DND-41 (cell line): ENCODE measurements at regions not wholly inside any gene's neighbourhood (a gene's known extent, or its start where the extent isn't known, plus 50 kb on each side); places are given as distances from the start of the nearest gene placed in this dataset.

Experiments
- ATAC-seq: fragments of 200-7000 bp; cut with Tn5 transposase; 3 replicates; pipeline ENCODE4 v1.9.1; 2021; ENCODE audit warnings: low read depth; ENCODE audit not compliant: insufficient read depth
- DNase-seq: peaks from one replicate; pipeline ENCODE4 v3.0.0-alpha.2; 2020
- H2AFZ ChIP-seq: 2 replicates; pipeline ENCODE4 v1.6.0; 2012; ENCODE audit warnings: low read depth, low read length
- H3K27ac ChIP-seq: 2 replicates; pipeline ENCODE4 v1.5.1; 2012; ENCODE audit warnings: low read length, inconsistent platforms
- H3K27me3 ChIP-seq: fragments of 200-600 bp; sonication (generic); 2 replicates; pipeline ENCODE4 v1.6.0; 2012; ENCODE audit warnings: low read length, mild to moderate bottlenecking, inconsistent platforms; ENCODE audit not compliant: insufficient read depth, poor library complexity
- H3K36me3 ChIP-seq: 2 replicates; pipeline ENCODE4 v1.5.1; 2012; ENCODE audit warnings: low read length, inconsistent platforms; ENCODE audit not compliant: insufficient read depth
- H3K4me1 ChIP-seq: 2 replicates; pipeline ENCODE4 v1.5.1; 2012; ENCODE audit warnings: mild to moderate bottlenecking, low read length; ENCODE audit not compliant: insufficient read depth
- H3K4me2 ChIP-seq: 2 replicates; pipeline ENCODE4 v1.6.0; 2012; ENCODE audit warnings: mild to moderate bottlenecking, moderate library complexity, low read length, inconsistent platforms; ENCODE audit not compliant: insufficient read depth
- H3K4me3 ChIP-seq, 2 experiments: fragments of 200-600 bp in 1 of 2; shearing (Covaris generic) in 1 of 2; 2 replicates each; pipeline ENCODE4 v1.5.1; 2012 to 2016; ENCODE audit warnings: inconsistent platforms in 2 of 2, low read length in 2 of 2, mild to moderate bottlenecking in 2 of 2, low read depth in 1 of 2, moderate library complexity in 1 of 2
- H3K79me2 ChIP-seq: 2 replicates; pipeline ENCODE4 v1.6.0; 2012; ENCODE audit warnings: low read length, inconsistent platforms; ENCODE audit not compliant: insufficient read depth
- H3K9ac ChIP-seq: 2 replicates; pipeline ENCODE4 v1.6.0; 2012; ENCODE audit warnings: low read depth, mild to moderate bottlenecking, inconsistent platforms, low read length, moderate library complexity
- H3K9me3 ChIP-seq: 2 replicates; pipeline ENCODE4 v1.5.1; 2012; ENCODE audit warnings: low read length, moderate library complexity, mild to moderate bottlenecking, inconsistent platforms; ENCODE audit not compliant: insufficient read depth, severe bottlenecking
- H4K20me1 ChIP-seq: 2 replicates; pipeline ENCODE4 v1.6.0; 2012; ENCODE audit warnings: low read length; ENCODE audit not compliant: insufficient read depth
- EZH2 ChIP-seq: IDR thresholded peaks from 3 replicates; pipeline ENCODE4 v1.6.1; 2012; ENCODE audit warnings: borderline replicate concordance, low read depth, mild to moderate bottlenecking, moderate library complexity, low read length, inconsistent platforms; ENCODE audit not compliant: severe bottlenecking
- TF ChIP-seq, protein P1 (sequence below): IDR thresholded peaks from 2 replicates; pipeline ENCODE4 v1.5.1; 2012; ENCODE audit warnings: borderline replicate concordance, low read length, moderate library complexity, mild to moderate bottlenecking; ENCODE audit not compliant: poor library complexity, severe bottlenecking; ENCODE audit errors: extremely low read depth

DNA sequence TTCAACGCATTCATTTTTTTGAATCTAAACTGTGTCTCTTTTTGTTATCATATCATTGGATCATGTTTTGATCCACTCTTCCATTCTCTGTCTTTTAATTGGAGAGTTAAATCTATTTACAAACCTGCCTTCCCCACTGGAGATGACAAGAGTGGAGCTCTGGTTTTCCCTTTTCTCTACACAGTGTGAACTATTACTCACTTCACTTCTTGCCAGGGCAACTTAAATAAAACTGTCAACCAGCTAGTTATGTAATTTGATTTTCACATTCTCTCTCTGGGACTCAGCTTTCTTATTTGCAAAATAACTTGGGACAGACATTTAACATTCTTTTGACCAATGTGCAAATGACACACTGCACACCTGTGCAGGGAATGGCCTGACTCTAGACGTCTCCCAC lies 230.8 kb upstream of the CST7 start:
- Histone ChIP-seq H3K9ac (no peak overlapping the region), H4K20me1 (no peaks in the 10 kb centered on the region), H3K27me3 (no peaks in the 10 kb centered on the region), H3K4me1 (no peaks in the 10 kb centered on the region), H3K4me2 (no peak overlapping the region), H3K27ac (no peak overlapping the region), H3K36me3 (no peaks in the 10 kb centered on the region), H2AFZ (no peak overlapping the region), H3K79me2 (no peaks in the 10 kb centered on the region), H3K4me3 (no peak overlapping the region), H3K9me3 (peaks cover 4% of the 10 kb centered on the region)
- no peak for TF ChIP-seq EZH2
- TF ChIP-seq, protein P1, sequence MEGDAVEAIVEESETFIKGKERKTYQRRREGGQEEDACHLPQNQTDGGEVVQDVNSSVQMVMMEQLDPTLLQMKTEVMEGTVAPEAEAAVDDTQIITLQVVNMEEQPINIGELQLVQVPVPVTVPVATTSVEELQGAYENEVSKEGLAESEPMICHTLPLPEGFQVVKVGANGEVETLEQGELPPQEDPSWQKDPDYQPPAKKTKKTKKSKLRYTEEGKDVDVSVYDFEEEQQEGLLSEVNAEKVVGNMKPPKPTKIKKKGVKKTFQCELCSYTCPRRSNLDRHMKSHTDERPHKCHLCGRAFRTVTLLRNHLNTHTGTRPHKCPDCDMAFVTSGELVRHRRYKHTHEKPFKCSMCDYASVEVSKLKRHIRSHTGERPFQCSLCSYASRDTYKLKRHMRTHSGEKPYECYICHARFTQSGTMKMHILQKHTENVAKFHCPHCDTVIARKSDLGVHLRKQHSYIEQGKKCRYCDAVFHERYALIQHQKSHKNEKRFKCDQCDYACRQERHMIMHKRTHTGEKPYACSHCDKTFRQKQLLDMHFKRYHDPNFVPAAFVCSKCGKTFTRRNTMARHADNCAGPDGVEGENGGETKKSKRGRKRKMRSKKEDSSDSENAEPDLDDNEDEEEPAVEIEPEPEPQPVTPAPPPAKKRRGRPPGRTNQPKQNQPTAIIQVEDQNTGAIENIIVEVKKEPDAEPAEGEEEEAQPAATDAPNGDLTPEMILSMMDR = no peak
- ATAC-seq = no peak
- no peak for DNase-seq

GRCh38 chr20:24718696-24719095 lies 230.4 kb upstream of the CST7 start:
- Histone ChIP-seq H3K27me3 (no peaks in the 10 kb centered on the region), H3K4me1 (no peaks in the 10 kb centered on the region), H3K79me2 (no peaks in the 10 kb centered on the region), H3K27ac (no peak overlapping the region), H3K4me3 (no peak overlapping the region), H3K4me2 (no peak overlapping the region), H3K9me3 (peaks cover 4% of the 10 kb centered on the region), H3K9ac (no peak overlapping the region), H3K36me3 (no peaks in the 10 kb centered on the region), H4K20me1 (no peaks in the 10 kb centered on the region), H2AFZ (no peak overlapping the region)
- ATAC-seq (no peak), DNase-seq (peak; percentile 4)
- no peak for TF ChIP-seq EZH2
- TF ChIP-seq, protein P1 = no peak

DNA sequence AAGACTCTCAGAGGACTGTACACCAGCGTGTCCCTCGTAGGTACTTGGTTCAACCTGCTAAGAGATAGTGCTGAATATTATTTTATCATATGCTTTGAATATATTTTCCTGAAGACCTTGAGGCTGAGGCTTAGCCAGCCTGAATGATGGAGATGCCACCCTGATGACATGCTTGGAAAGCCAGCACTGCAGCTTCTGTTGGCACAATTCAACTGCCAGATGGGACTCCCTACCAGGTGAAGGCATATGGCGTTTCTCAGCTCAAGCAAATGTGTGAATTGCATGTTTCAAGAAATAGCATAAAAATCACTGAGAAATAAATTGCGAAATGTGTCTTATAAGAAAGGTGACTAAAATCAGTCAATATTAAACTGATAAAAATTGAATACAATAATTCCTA lies 228.1 kb upstream of the CST7 start:
- no peaks in the 10 kb centered on the region for H3K27me3 ChIP-seq
- no peak for DNase-seq
- H3K4me3 ChIP-seq = no peak overlapping the region
- H3K9me3 ChIP-seq = no peaks in the 10 kb centered on the region
- H3K4me2 ChIP-seq = no peak overlapping the region
- H3K79me2 ChIP-seq = no peaks in the 10 kb centered on the region
- TF ChIP-seq, protein P1 = no peak
- no peak for TF ChIP-seq EZH2
- no peak overlapping the region for H2AFZ ChIP-seq
- no peaks in the 10 kb centered on the region for H3K36me3 ChIP-seq
- ATAC-seq = no peak
- H3K27ac ChIP-seq = no peak overlapping the region
- no peaks in the 10 kb centered on the region for H3K4me1 ChIP-seq
- no peaks in the 10 kb centered on the region for H4K20me1 ChIP-seq
- H3K9ac ChIP-seq = no peak overlapping the region
